ENCODE measurements at regions not wholly inside any gene's neighbourhood (a gene's known extent, or its start where the extent isn't known, plus 50 kb on each side); places are given as distances from the start of the nearest gene placed in this dataset.

- TF ChIP-seq CTCF (IDR thresholded peaks at IDR 0.05; ENCODE audit: extremely low read depth in 1 of 2, insufficient read depth in 1 of 2, low read depth in 1 of 2, low read length in 2 of 2) (no peak), MYC (IDR thresholded peaks at IDR 0.05; ENCODE audit: low read depth, low read length) (no peak), POLR2AphosphoS5 (IDR thresholded peaks at IDR 0.05; ENCODE audit: insufficient read depth, low read depth, low read length) (no peak)
Measured at GRCh38 chr1:10901891-10902805, 105.7 kb upstream of the CASZ1 start.
